ENCODE measurements at regions not wholly inside any gene's neighbourhood (a gene's known extent, or its start where the extent isn't known, plus 50 kb on each side); places are given as distances from the start of the nearest gene placed in this dataset.

GRCh38 chr2:128635361-128635900, 316.8 kb upstream of the HS6ST1 start:
- no peak for DNase-seq
- no peaks in the 10 kb centered on the region for H3K4me1 ChIP-seq
- no peaks in the 10 kb centered on the region for H3K27me3 ChIP-seq
- no peaks in the 10 kb centered on the region for H3K36me3 ChIP-seq
- no peaks in the 10 kb centered on the region for H3K9me3 ChIP-seq
- H3K4me3 ChIP-seq (ENCODE audit: low read depth, low read length), result no peak overlapping the region
- no peak for TF ChIP-seq CTCF (IDR thresholded peaks at IDR 0.05; ENCODE audit: low read depth, low read length)

GRCh38 chr2:128636802-128637147, 318.1 kb upstream of the HS6ST1 start:
- H3K9me3 ChIP-seq, result no peaks in the 10 kb centered on the region
- no peaks in the 10 kb centered on the region for H3K36me3 ChIP-seq
- no peak overlapping the region for H3K4me3 ChIP-seq (ENCODE audit: low read depth, low read length)
- DNase-seq, result no peak
- no peaks in the 10 kb centered on the region for H3K27me3 ChIP-seq
- no peak for TF ChIP-seq CTCF (IDR thresholded peaks at IDR 0.05; ENCODE audit: low read depth, low read length)
- no peaks in the 10 kb centered on the region for H3K4me1 ChIP-seq

- no peaks in the 10 kb centered on the region for H3K9me3 ChIP-seq
- H3K4me1 ChIP-seq, result no peaks in the 10 kb centered on the region
- no peaks in the 10 kb centered on the region for H3K36me3 ChIP-seq
- H3K4me3 ChIP-seq (ENCODE audit: low read depth, low read length), result no peak overlapping the region
- TF ChIP-seq CTCF (IDR thresholded peaks at IDR 0.05; ENCODE audit: low read depth, low read length), result no peak
- DNase-seq, result no peak
- no peaks in the 10 kb centered on the region for H3K27me3 ChIP-seq
Observed at GRCh38 chr2:128637481-128638155, 318.9 kb upstream of the HS6ST1 start.

- H3K4me1 ChIP-seq, result no peaks in the 10 kb centered on the region
- H3K9me3 ChIP-seq, result no peaks in the 10 kb centered on the region
- H3K27me3 ChIP-seq, result no peaks in the 10 kb centered on the region
- H3K4me3 ChIP-seq (ENCODE audit: low read depth, low read length), result no peak overlapping the region
- no peak for DNase-seq
- H3K36me3 ChIP-seq, result no peaks in the 10 kb centered on the region
- no peak for TF ChIP-seq CTCF (IDR thresholded peaks at IDR 0.05; ENCODE audit: low read depth, low read length)
Observed at GRCh38 chr2:128638341-128639119, 319.9 kb upstream of the HS6ST1 start.

GRCh38 chr2:128639120-128639477, 320.4 kb upstream of the HS6ST1 start:
- Histone ChIP-seq H3K4me3 (ENCODE audit: low read depth, low read length) (no peak overlapping the region), H3K4me1 (no peaks in the 10 kb centered on the region), H3K27me3 (no peaks in the 10 kb centered on the region), H3K36me3 (no peaks in the 10 kb centered on the region), H3K9me3 (no peaks in the 10 kb centered on the region)
- no peak for TF ChIP-seq CTCF (IDR thresholded peaks at IDR 0.05; ENCODE audit: low read depth, low read length)
- no peak for DNase-seq

GRCh38 chr2:128639693-128640092, 321.0 kb upstream of the HS6ST1 start:
- Histone ChIP-seq H3K9me3 (no peaks in the 10 kb centered on the region), H3K4me1 (no peaks in the 10 kb centered on the region), H3K4me3 (ENCODE audit: low read depth, low read length) (no peak overlapping the region), H3K36me3 (no peaks in the 10 kb centered on the region), H3K27me3 (no peaks in the 10 kb centered on the region)
- TF ChIP-seq CTCF (IDR thresholded peaks at IDR 0.05; ENCODE audit: low read depth, low read length), result no peak
- DNase-seq, result no peak
